Hepatocyte (in vitro differentiated cells): ENCODE measurements at regions not wholly inside any gene's neighbourhood (a gene's known extent, or its start where the extent isn't known, plus 50 kb on each side); places are given as distances from the start of the nearest gene placed in this dataset.

ENCODE experiments used
- DNase-seq: peaks from one replicate; pipeline ENCODE4 v3.0.0-alpha.2; 2016; ENCODE audit warnings: low spot score
- H2AFZ ChIP-seq: fragments of 200-600 bp; sonication (generic); 2 replicates; pipeline ENCODE4 v1.6.0; 2016; ENCODE audit warnings: antibody characterized with exemption, mild to moderate bottlenecking
- H3K27ac ChIP-seq: fragments of 200-600 bp; sonication (generic); 2 replicates; pipeline ENCODE4 v1.5.1; 2016; ENCODE audit warnings: mild to moderate bottlenecking
- H3K27me3 ChIP-seq: fragments of 200-600 bp; sonication (generic); 2 replicates; pipeline ENCODE4 v1.6.1; 2016
- H3K36me3 ChIP-seq: fragments of 200-600 bp; sonication (generic); replicated peaks from 2 replicates; pipeline ENCODE4 v1.5.1; 2016; ENCODE audit warnings: low read depth; ENCODE audit not compliant: insufficient read depth
- H3K4me1 ChIP-seq: fragments of 200-600 bp; sonication (generic); 2 replicates; pipeline ENCODE4 v1.5.1; 2016; ENCODE audit warnings: mild to moderate bottlenecking, moderate library complexity; ENCODE audit not compliant: insufficient read depth
- H3K4me2 ChIP-seq: fragments of 200-600 bp; sonication (generic); 2 replicates; pipeline ENCODE4 v1.6.0; 2016
- H3K4me3 ChIP-seq: fragments of 200-600 bp; sonication (generic); 2 replicates; pipeline ENCODE4 v1.5.1; 2016; ENCODE audit warnings: mild to moderate bottlenecking
- H3K79me2 ChIP-seq: fragments of 200-600 bp; sonication (generic); 2 replicates; pipeline ENCODE4 v1.6.0; 2017; ENCODE audit warnings: mild to moderate bottlenecking
- H3K9me2 ChIP-seq: fragments of 200-600 bp; sonication (generic); replicated peaks from 2 replicates; pipeline ENCODE4 v1.6.0; 2017; ENCODE audit warnings: mild to moderate bottlenecking; ENCODE audit not compliant: insufficient read depth
- H3K9me3 ChIP-seq: fragments of 200-600 bp; sonication (generic); 2 replicates; pipeline ENCODE4 v1.5.1; 2016; ENCODE audit warnings: low read depth, mild to moderate bottlenecking
- H4K20me1 ChIP-seq: fragments of 200-600 bp; sonication (generic); 2 replicates; pipeline ENCODE4 v1.6.0; 2016; ENCODE audit warnings: mild to moderate bottlenecking; ENCODE audit not compliant: insufficient read depth, poor library complexity, severe bottlenecking
- EZH2 ChIP-seq: fragments of 200-600 bp; sonication (generic); IDR thresholded peaks from 2 replicates; pipeline ENCODE4 v1.6.1; 2016; ENCODE audit warnings: antibody characterized with exemption, mild to moderate bottlenecking, borderline replicate concordance
- EZH2phosphoT487 ChIP-seq: fragments of 200-600 bp; sonication (generic); IDR thresholded peaks from one replicate; pipeline ENCODE4 v1.6.1; 2018; ENCODE audit warnings: antibody characterized with exemption, mild to moderate bottlenecking, low read depth, moderate library complexity; ENCODE audit not compliant: unreplicated experiment, severe bottlenecking
- WGBS: methylation state at CpG from one replicate; pipeline ENCODE4 v1.1.6; 2016; ENCODE audit warnings: low lambda C conversion rate; ENCODE audit errors: missing lambda C conversion rate; 5-methylcytosine and 5-hydroxymethylcytosine counted together
- TF ChIP-seq, protein P1 (sequence below): fragments of 200-600 bp; sonication (generic); IDR thresholded peaks from 2 replicates; pipeline ENCODE4 v1.5.1; 2016; ENCODE audit warnings: antibody characterized with exemption, mild to moderate bottlenecking; ENCODE audit not compliant: poor library complexity

GRCh38 chrX:39899059-39899458 lies 198.7 kb downstream of the BCOR start:
- DNase-seq, result no peak
- Histone ChIP-seq H2AFZ (no peak overlapping the region), H3K27ac (no peak overlapping the region), H3K9me3 (no peaks in the 10 kb centered on the region), H3K4me3 (no peak overlapping the region), H3K27me3 (no peaks in the 10 kb centered on the region), H3K79me2 (no peaks in the 10 kb centered on the region), H4K20me1 (no peaks in the 10 kb centered on the region), H3K9me2 (no peaks in the 10 kb centered on the region), H3K4me2 (no peak overlapping the region), H3K4me1 (peaks cover 51% of the 10 kb centered on the region), H3K36me3 (no peaks in the 10 kb centered on the region)
- TF ChIP-seq, protein P1, sequence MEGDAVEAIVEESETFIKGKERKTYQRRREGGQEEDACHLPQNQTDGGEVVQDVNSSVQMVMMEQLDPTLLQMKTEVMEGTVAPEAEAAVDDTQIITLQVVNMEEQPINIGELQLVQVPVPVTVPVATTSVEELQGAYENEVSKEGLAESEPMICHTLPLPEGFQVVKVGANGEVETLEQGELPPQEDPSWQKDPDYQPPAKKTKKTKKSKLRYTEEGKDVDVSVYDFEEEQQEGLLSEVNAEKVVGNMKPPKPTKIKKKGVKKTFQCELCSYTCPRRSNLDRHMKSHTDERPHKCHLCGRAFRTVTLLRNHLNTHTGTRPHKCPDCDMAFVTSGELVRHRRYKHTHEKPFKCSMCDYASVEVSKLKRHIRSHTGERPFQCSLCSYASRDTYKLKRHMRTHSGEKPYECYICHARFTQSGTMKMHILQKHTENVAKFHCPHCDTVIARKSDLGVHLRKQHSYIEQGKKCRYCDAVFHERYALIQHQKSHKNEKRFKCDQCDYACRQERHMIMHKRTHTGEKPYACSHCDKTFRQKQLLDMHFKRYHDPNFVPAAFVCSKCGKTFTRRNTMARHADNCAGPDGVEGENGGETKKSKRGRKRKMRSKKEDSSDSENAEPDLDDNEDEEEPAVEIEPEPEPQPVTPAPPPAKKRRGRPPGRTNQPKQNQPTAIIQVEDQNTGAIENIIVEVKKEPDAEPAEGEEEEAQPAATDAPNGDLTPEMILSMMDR, result no peak
- TF ChIP-seq EZH2phosphoT487 (no peak), EZH2 (no peak)
- WGBS, result 91% methylated on average over 10 of the region's 10 CpGs

GRCh38 chrX:39899856-39900776 lies 197.6 kb downstream of the BCOR start:
- no peaks in the 10 kb centered on the region for H3K9me2 ChIP-seq
- DNase-seq, result no peak
- no peaks in the 10 kb centered on the region for H3K27me3 ChIP-seq
- H3K4me3 ChIP-seq, result no peak overlapping the region
- TF ChIP-seq, protein P1, result no peak
- no peak for TF ChIP-seq EZH2
- TF ChIP-seq EZH2phosphoT487, result no peak
- H3K27ac ChIP-seq, result no peak overlapping the region
- no peaks in the 10 kb centered on the region for H3K9me3 ChIP-seq
- H4K20me1 ChIP-seq, result no peaks in the 10 kb centered on the region
- H3K4me1 ChIP-seq, result peaks cover 50% of the 10 kb centered on the region
- H2AFZ ChIP-seq, result no peak overlapping the region
- no peaks in the 10 kb centered on the region for H3K36me3 ChIP-seq
- H3K4me2 ChIP-seq, result peak overlapping the region; percentile 66
- H3K79me2 ChIP-seq, result no peaks in the 10 kb centered on the region
- WGBS, result 55% methylated on average over 23 of the region's 23 CpGs

DNA sequence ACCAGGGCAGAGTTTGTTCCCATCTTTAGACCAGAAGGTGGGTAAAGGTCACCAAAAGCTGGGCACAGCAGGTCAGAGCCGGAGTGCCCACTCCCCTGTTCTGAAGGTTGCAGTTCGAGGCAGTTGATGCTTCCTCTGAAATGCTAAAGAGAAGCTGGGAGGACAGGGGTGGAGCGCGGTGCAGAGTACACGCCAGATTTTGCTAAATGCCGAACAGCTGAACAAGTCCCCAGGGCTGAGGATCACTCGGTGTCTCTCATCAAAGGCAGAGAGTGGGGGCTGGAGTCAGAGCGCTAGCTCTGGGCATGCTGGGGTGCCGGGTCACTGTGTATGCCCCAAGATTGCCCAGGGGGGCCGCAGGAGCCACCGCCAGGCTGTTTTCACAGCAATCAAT lies 197.0 kb downstream of the BCOR start:
- Histone ChIP-seq H3K36me3 (no peaks in the 10 kb centered on the region), H3K9me2 (no peaks in the 10 kb centered on the region), H3K4me2 (peak overlapping the region; percentile 66), H2AFZ (no peak overlapping the region), H3K4me3 (no peak overlapping the region), H3K9me3 (no peaks in the 10 kb centered on the region), H3K27ac (no peak overlapping the region), H3K4me1 (peaks cover 51% of the 10 kb centered on the region), H4K20me1 (no peaks in the 10 kb centered on the region), H3K27me3 (no peaks in the 10 kb centered on the region), H3K79me2 (no peaks in the 10 kb centered on the region)
- no peak for DNase-seq
- WGBS, result 31% methylated on average over 11 of the region's 11 CpGs
- no peak for TF ChIP-seq EZH2
- TF ChIP-seq, protein P1, result no peak
- TF ChIP-seq EZH2phosphoT487, result no peak
